HCT116 (cell line): ENCODE measurements at regions not wholly inside any gene's neighbourhood (a gene's known extent, or its start where the extent isn't known, plus 50 kb on each side); places are given as distances from the start of the nearest gene placed in this dataset.

ENCODE experiments used
- CTCF ChIP-seq, 3 experiments: fragments of 200-600 bp in 1 of 3; sonication (generic) in 1 of 3; IDR thresholded peaks in 2 of 3; conservative IDR thresholded peaks in 1 of 3; 2 replicates each; pipeline ENCODE4 v1.5.1; 2012 to 2017; ENCODE audit warnings: low read depth in 2 of 3, low read length in 2 of 3, antibody characterized with exemption in 1 of 3, borderline replicate concordance in 1 of 3, control low read depth in 1 of 3, mild to moderate bottlenecking in 1 of 3, mixed read lengths in 1 of 3, mixed run types in 1 of 3, moderate library complexity in 1 of 3; ENCODE audit not compliant: insufficient read depth in 1 of 3
- EZH2phosphoT487 ChIP-seq: fragments of 200-600 bp; IDR thresholded peaks from 2 replicates; pipeline ENCODE4 v1.6.1; 2018; ENCODE audit warnings: antibody characterized with exemption, borderline replicate concordance
- MAX ChIP-seq: IDR thresholded peaks from 2 replicates; pipeline ENCODE4 v1.6.1; 2012
- REST ChIP-seq: IDR thresholded peaks from 2 replicates; pipeline ENCODE4 v1.6.1; 2012; ENCODE audit warnings: low read depth
- YY1 ChIP-seq: IDR thresholded peaks from 2 replicates; pipeline ENCODE4 v1.6.1; 2011; ENCODE audit warnings: low read length, low read depth, moderate library complexity, mild to moderate bottlenecking; ENCODE audit not compliant: insufficient replicate concordance; ENCODE audit errors: extremely low read depth

GRCh38 chr2:129212299-129212958 is 767.0 kb upstream of the RAB6C start:
- TF ChIP-seq EZH2phosphoT487 (no peak), CTCF (IDR thresholded peaks at IDR 0.05 in 2 of 3, conservative IDR thresholded peaks at IDR 0.05 in 1 of 3; ENCODE audit: borderline replicate concordance in 1 of 3, insufficient read depth in 1 of 3, low read depth in 2 of 3, low read length in 2 of 3) (no peak), REST (no peak), YY1 (no peak), MAX (no peak)
